Breast epithelium (tissue), 4 donors: ENCODE measurements at regions not wholly inside any gene's neighbourhood (a gene's known extent, or its start where the extent isn't known, plus 50 kb on each side); places are given as distances from the start of the nearest gene placed in this dataset.

Source experiments
- DNase-seq, 2 donors: peaks; one replicate each; pipeline ENCODE4 v3.0.0-alpha.2; 2019; ENCODE audit warnings: low spot score in 2 of 2
- H3K27ac ChIP-seq, 2 donors: fragments of 200-600 bp; sonication (generic) in 1 of 2; one replicate each; pipeline ENCODE4 v1.5.1; 2016 to 2019; ENCODE audit warnings: mild to moderate bottlenecking in 1 of 2
- H3K27me3 ChIP-seq, 2 donors: fragments of 200-600 bp; sonication (generic) in 1 of 2; one replicate each; pipeline versions ENCODE4 v1.5.1 to v1.6.0; 2017 to 2019; ENCODE audit warnings: control low read depth in 1 of 2, mild to moderate bottlenecking in 1 of 2
- H3K36me3 ChIP-seq: fragments of 200-600 bp; one replicate; pipeline ENCODE4 v1.5.1; 2019
- H3K4me1 ChIP-seq, 2 donors: fragments of 200-600 bp; sonication (generic); one replicate each; pipeline ENCODE4 v1.5.1; 2016 to 2019; ENCODE audit warnings: control low read depth in 1 of 2
- H3K4me3 ChIP-seq, 3 donors: fragments of 200-600 bp; sonication (generic); 1 replicate in 2 of 3; 2 replicates in 1 of 3; pipeline ENCODE4 v1.5.1; 2016 to 2019; ENCODE audit warnings: mild to moderate bottlenecking in 3 of 3, moderate library complexity in 2 of 3
- H3K9me3 ChIP-seq, 2 donors: fragments of 200-600 bp; sonication (generic) in 1 of 2; one replicate each; pipeline ENCODE4 v1.5.1; 2016 to 2019; ENCODE audit warnings: control low read depth in 1 of 2
- CTCF ChIP-seq, 3 donors: fragments of 450-650 bp; IDR thresholded peaks; one replicate each; pipeline ENCODE4 v1.5.1; 2016 to 2017; ENCODE audit warnings: antibody characterized with exemption in 3 of 3, mild to moderate bottlenecking in 3 of 3, moderate library complexity in 3 of 3
- POLR2A ChIP-seq: fragments of 450-650 bp; IDR thresholded peaks from one replicate; pipeline ENCODE4 v1.6.1; 2016; ENCODE audit warnings: antibody characterized with exemption, mild to moderate bottlenecking, moderate library complexity
- POLR2AphosphoS5 ChIP-seq, 3 donors: sonication (generic); formaldehyde crosslinking; IDR thresholded peaks; one replicate each; pipeline ENCODE4 v1.6.1; 2017; ENCODE audit warnings: antibody characterized with exemption in 3 of 3
- intact Hi-C: fragments of 100-400 bp; cut with DNase I; formaldehyde crosslinking; loops from one replicate; pipeline ENCODE4 v1.15.1; 2023; ENCODE audit warnings: low total_unique reads

- Histone ChIP-seq H3K4me3 (no peak overlapping the region), H3K27me3 (no peaks in the 10 kb centered on the region), H3K36me3 (no peaks in the 10 kb centered on the region), H3K4me1 (no peaks in the 10 kb centered on the region), H3K27ac (no peak overlapping the region), H3K9me3 (peaks cover 0 to 10% of the 10 kb centered on the region in 2 donors)
- no peak for DNase-seq
- intact Hi-C loops: no loop called here
- TF ChIP-seq CTCF (IDR thresholded peaks at IDR 0.05): no peak
- TF ChIP-seq POLR2A: no peak
- TF ChIP-seq POLR2AphosphoS5 (IDR thresholded peaks at IDR 0.05): no peak
Observed at GRCh38 chr13:73608157-73608516, 526.1 kb downstream of the KLF12 start.

- TF ChIP-seq POLR2AphosphoS5 (IDR thresholded peaks at IDR 0.05) (no peak), POLR2A (no peak), CTCF (IDR thresholded peaks at IDR 0.05) (no peak)
- intact Hi-C loops: no loop called here
- DNase-seq: no peak
Observed at GRCh38 chr13:73607489-73608156, 526.6 kb downstream of the KLF12 start.

GRCh38 chr13:73603646-73604045 lies 530.6 kb downstream of the KLF12 start:
- no peak for TF ChIP-seq POLR2AphosphoS5 (IDR thresholded peaks at IDR 0.05)
- TF ChIP-seq POLR2A: no peak
- no peak for TF ChIP-seq CTCF (IDR thresholded peaks at IDR 0.05)
- peaks cover 0 to 10% of the 10 kb centered on the region in 2 donors for H3K9me3 ChIP-seq
- intact Hi-C loops: no loop called here
- no peak overlapping the region for H3K4me3 ChIP-seq
- H3K27me3 ChIP-seq: no peaks in the 10 kb centered on the region
- DNase-seq: no peak
- H3K27ac ChIP-seq: no peak overlapping the region
- no peaks in the 10 kb centered on the region for H3K4me1 ChIP-seq
- H3K36me3 ChIP-seq: no peaks in the 10 kb centered on the region

More at GRCh38 chr13:73607489-73608156, 526.6 kb downstream of the KLF12 start:
- no peaks in the 10 kb centered on the region for H3K36me3 ChIP-seq
- H3K4me1 ChIP-seq: no peaks in the 10 kb centered on the region
- H3K27me3 ChIP-seq: no peaks in the 10 kb centered on the region
- H3K4me3 ChIP-seq: no peak overlapping the region
- no peak overlapping the region for H3K27ac ChIP-seq
- H3K9me3 ChIP-seq: peaks cover 0 to 10% of the 10 kb centered on the region in 2 donors

- H3K27me3 ChIP-seq: no peaks in the 10 kb centered on the region
- TF ChIP-seq POLR2A (no peak), POLR2AphosphoS5 (IDR thresholded peaks at IDR 0.05) (no peak), CTCF (IDR thresholded peaks at IDR 0.05) (no peak)
- no peaks in the 10 kb centered on the region for H3K36me3 ChIP-seq
- H3K27ac ChIP-seq: no peak overlapping the region
- H3K9me3 ChIP-seq: peaks cover 0 to 10% of the 10 kb centered on the region in 2 donors
- DNase-seq: no peak
- intact Hi-C loops: no loop called here
- no peaks in the 10 kb centered on the region for H3K4me1 ChIP-seq
- H3K4me3 ChIP-seq: no peak overlapping the region
Observed at GRCh38 chr13:73602295-73602694, 531.9 kb downstream of the KLF12 start.

- H3K9me3 ChIP-seq: peaks cover 0 to 10% of the 10 kb centered on the region in 2 donors
- H3K36me3 ChIP-seq: no peaks in the 10 kb centered on the region
- no peak overlapping the region for H3K4me3 ChIP-seq
- H3K27ac ChIP-seq: no peak overlapping the region
- intact Hi-C loops: no loop called here
- no peak for TF ChIP-seq CTCF (IDR thresholded peaks at IDR 0.05)
- TF ChIP-seq POLR2A: no peak
- no peaks in the 10 kb centered on the region for H3K27me3 ChIP-seq
- no peak for DNase-seq
- H3K4me1 ChIP-seq: no peaks in the 10 kb centered on the region
Observed at GRCh38 chr13:73601708-73602107, 532.5 kb downstream of the KLF12 start.
